ENCODE measurements at regions not wholly inside any gene's neighbourhood (a gene's known extent, or its start where the extent isn't known, plus 50 kb on each side); places are given as distances from the start of the nearest gene placed in this dataset.
"Not testable (repeated sequence)": the region's sequence is repeated elsewhere in the genome, so short reads cannot be mapped to it uniquely, and the experiment has no call there.

GRCh38 chr9:17882688-17883594 lies 304.1 kb downstream of the SH3GL2 start:
- Histone ChIP-seq H3K27me3 (no peaks in the 10 kb centered on the region), H3K9me3 (no peaks in the 10 kb centered on the region), H3K36me3 (no peaks in the 10 kb centered on the region), H3K4me3 (no peak overlapping the region), H3K4me1 (no peaks in the 10 kb centered on the region), H3K27ac (no peak overlapping the region)
- TF ChIP-seq POLR2A (IDR thresholded peaks at IDR 0.05) (no peak), CTCF (IDR thresholded peaks at IDR 0.05) (no peak), EP300 (IDR thresholded peaks at IDR 0.05) (no peak)
- WGBS, 2 donors = 52 to 55% methylated on average over 2 of the region's 2 CpGs
- no peak for DNase-seq (ENCODE audit: low spot score in 2 of 2)

- no peak for TF ChIP-seq POLR2A (IDR thresholded peaks at IDR 0.05)
- no peak for TF ChIP-seq CTCF (IDR thresholded peaks at IDR 0.05)
- no peak for TF ChIP-seq EP300 (IDR thresholded peaks at IDR 0.05)
- Histone ChIP-seq H3K27me3 (no peaks in the 10 kb centered on the region), H3K9me3 (no peaks in the 10 kb centered on the region), H3K36me3 (no peaks in the 10 kb centered on the region), H3K27ac (no peak overlapping the region), H3K4me1 (no peaks in the 10 kb centered on the region), H3K4me3 (no peak overlapping the region)
- 73 to 80% methylated on average over 4 of the region's 4 CpGs for WGBS, 2 donors
- DNase-seq (ENCODE audit: low spot score in 2 of 2) = no peak
These were observed 309.2 kb downstream of the SH3GL2 start for GRCh38 chr9:17888066-17888465.

GRCh38 chr9:17888964-17889363 lies 310.1 kb downstream of the SH3GL2 start:
- WGBS, 2 donors = 83 to 84% methylated on average over 1 of the region's 1 CpG
- H3K4me1 ChIP-seq; DNase-seq (ENCODE audit: low spot score in 2 of 2): not testable (repeated sequence)

GRCh38 chr9:17894501-17895160 lies 315.8 kb downstream of the SH3GL2 start:
- no peak overlapping the region for H3K27ac ChIP-seq
- WGBS, 2 donors = 28 to 30% methylated on average over 4 of the region's 4 CpGs
- DNase-seq (ENCODE audit: low spot score in 2 of 2) = no peak
- H3K36me3 ChIP-seq = no peaks in the 10 kb centered on the region
- TF ChIP-seq POLR2A (IDR thresholded peaks at IDR 0.05) (no peak), CTCF (IDR thresholded peaks at IDR 0.05) (no peak), EP300 (IDR thresholded peaks at IDR 0.05) (no peak)
- H3K9me3 ChIP-seq = no peaks in the 10 kb centered on the region
- no peak overlapping the region for H3K4me3 ChIP-seq
- H3K27me3 ChIP-seq = no peaks in the 10 kb centered on the region
- peaks cover 0 to 10% (median 0%) of the 10 kb centered on the region in 4 donors for H3K4me1 ChIP-seq

More at GRCh38 chr9:17888964-17889363, 310.1 kb downstream of the SH3GL2 start:
- H3K27me3 ChIP-seq, H3K9me3 ChIP-seq, H3K36me3 ChIP-seq, H3K27ac ChIP-seq, H3K4me3 ChIP-seq: not testable (repeated sequence)

- TF ChIP-seq CTCF (IDR thresholded peaks at IDR 0.05) (no peak), EP300 (IDR thresholded peaks at IDR 0.05) (no peak), POLR2A (IDR thresholded peaks at IDR 0.05) (no peak)
- WGBS, 2 donors = 76 to 80% methylated on average over 7 of the region's 7 CpGs
These were observed 321.7 kb downstream of the SH3GL2 start for GRCh38 chr9:17900606-17901005.

More at GRCh38 chr9:17900606-17901005, 321.7 kb downstream of the SH3GL2 start:
- no peak overlapping the region for H3K27ac ChIP-seq
- H3K4me1 ChIP-seq = peaks cover 0 to 6% (median under 1%) of the 10 kb centered on the region in 4 donors
- no peak for DNase-seq (ENCODE audit: low spot score in 2 of 2)
- no peaks in the 10 kb centered on the region for H3K9me3 ChIP-seq
- no peak overlapping the region for H3K4me3 ChIP-seq
- peaks cover 0 to 12% of the 10 kb centered on the region in 2 donors for H3K27me3 ChIP-seq
- no peaks in the 10 kb centered on the region for H3K36me3 ChIP-seq

Measured in tibial nerve (tissue), 4 donors.